ENCODE measurements at regions not wholly inside any gene's neighbourhood (a gene's known extent, or its start where the extent isn't known, plus 50 kb on each side); places are given as distances from the start of the nearest gene placed in this dataset.

DNA sequence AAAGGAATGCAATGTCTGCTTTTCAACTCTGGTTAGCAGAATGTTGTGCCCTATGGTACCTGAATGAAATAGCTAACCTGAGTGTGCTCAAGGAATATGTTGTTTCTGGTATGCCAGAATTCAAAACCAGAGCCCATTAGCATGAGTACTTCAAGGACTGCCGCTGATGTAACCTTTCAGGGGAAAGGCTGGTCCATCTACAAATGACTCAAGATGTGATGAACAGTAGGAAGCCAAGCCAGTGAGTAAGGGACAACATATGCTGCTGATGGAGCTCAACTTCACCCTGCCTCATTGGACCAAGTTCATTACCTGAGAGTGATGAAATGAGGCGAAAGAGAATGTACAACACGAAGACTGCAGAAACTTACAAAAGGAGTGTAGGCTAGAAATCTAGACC is 95.7 kb upstream of the BMP2 start:
- TF ChIP-seq POLR2AphosphoS5 (IDR thresholded peaks at IDR 0.05; ENCODE audit: low read depth) = no peak
- TF ChIP-seq, protein P1, sequence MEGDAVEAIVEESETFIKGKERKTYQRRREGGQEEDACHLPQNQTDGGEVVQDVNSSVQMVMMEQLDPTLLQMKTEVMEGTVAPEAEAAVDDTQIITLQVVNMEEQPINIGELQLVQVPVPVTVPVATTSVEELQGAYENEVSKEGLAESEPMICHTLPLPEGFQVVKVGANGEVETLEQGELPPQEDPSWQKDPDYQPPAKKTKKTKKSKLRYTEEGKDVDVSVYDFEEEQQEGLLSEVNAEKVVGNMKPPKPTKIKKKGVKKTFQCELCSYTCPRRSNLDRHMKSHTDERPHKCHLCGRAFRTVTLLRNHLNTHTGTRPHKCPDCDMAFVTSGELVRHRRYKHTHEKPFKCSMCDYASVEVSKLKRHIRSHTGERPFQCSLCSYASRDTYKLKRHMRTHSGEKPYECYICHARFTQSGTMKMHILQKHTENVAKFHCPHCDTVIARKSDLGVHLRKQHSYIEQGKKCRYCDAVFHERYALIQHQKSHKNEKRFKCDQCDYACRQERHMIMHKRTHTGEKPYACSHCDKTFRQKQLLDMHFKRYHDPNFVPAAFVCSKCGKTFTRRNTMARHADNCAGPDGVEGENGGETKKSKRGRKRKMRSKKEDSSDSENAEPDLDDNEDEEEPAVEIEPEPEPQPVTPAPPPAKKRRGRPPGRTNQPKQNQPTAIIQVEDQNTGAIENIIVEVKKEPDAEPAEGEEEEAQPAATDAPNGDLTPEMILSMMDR (IDR thresholded peaks at IDR 0.05; ENCODE audit: insufficient read depth, low read length) = no peak
- TF ChIP-seq GABPA (IDR thresholded peaks at IDR 0.05; ENCODE audit: low read depth) = no peak
- TF ChIP-seq, protein P2, sequence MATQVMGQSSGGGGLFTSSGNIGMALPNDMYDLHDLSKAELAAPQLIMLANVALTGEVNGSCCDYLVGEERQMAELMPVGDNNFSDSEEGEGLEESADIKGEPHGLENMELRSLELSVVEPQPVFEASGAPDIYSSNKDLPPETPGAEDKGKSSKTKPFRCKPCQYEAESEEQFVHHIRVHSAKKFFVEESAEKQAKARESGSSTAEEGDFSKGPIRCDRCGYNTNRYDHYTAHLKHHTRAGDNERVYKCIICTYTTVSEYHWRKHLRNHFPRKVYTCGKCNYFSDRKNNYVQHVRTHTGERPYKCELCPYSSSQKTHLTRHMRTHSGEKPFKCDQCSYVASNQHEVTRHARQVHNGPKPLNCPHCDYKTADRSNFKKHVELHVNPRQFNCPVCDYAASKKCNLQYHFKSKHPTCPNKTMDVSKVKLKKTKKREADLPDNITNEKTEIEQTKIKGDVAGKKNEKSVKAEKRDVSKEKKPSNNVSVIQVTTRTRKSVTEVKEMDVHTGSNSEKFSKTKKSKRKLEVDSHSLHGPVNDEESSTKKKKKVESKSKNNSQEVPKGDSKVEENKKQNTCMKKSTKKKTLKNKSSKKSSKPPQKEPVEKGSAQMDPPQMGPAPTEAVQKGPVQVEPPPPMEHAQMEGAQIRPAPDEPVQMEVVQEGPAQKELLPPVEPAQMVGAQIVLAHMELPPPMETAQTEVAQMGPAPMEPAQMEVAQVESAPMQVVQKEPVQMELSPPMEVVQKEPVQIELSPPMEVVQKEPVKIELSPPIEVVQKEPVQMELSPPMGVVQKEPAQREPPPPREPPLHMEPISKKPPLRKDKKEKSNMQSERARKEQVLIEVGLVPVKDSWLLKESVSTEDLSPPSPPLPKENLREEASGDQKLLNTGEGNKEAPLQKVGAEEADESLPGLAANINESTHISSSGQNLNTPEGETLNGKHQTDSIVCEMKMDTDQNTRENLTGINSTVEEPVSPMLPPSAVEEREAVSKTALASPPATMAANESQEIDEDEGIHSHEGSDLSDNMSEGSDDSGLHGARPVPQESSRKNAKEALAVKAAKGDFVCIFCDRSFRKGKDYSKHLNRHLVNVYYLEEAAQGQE (IDR thresholded peaks at IDR 0.05; ENCODE audit: insufficient replicate concordance, low read depth) = no peak

Data from HL-60 (cell line).